HCT116 (cell line): ENCODE measurements at regions not wholly inside any gene's neighbourhood (a gene's known extent, or its start where the extent isn't known, plus 50 kb on each side); places are given as distances from the start of the nearest gene placed in this dataset.

Source experiments
- ATAC-seq: fragments of 200-7000 bp; cut with Tn5 transposase; 2 replicates; pipeline ENCODE4 v1.9.1; 2020; ENCODE audit warnings: mild to moderate bottlenecking, moderate library complexity
- BruUV-seq: library from RNA; stranded (reverse); fragments of 400-500 nt; replicated peaks from 2 replicates; lab custom pipeline; 2021; lab: Mats Ljungman, UMichigan
- CTCF ChIA-PET: fragments of 300-600 bp; sonication (Branson Sonifier 250); formaldehyde crosslinking; loops from one replicate; lab custom pipeline; 2021; ENCODE audit warnings: antibody characterized with exemption; lab: Charles Lee
- POLR2A ChIA-PET: fragments of 300-600, 350-600 bp; sonication (Branson Sonifier 250); formaldehyde crosslinking; loops from one replicate; lab custom pipeline; 2021; ENCODE audit warnings: antibody characterized with exemption; lab: Charles Lee
- RAD21 ChIA-PET, 2 experiments: fragments of 300-600 bp; sonication (Branson Sonifier 250); formaldehyde crosslinking; loops; one replicate each; lab custom pipeline; 2023; ENCODE audit warnings: low total read pairs in 2 of 2; ENCODE audit not compliant: uncharacterized antibody in 2 of 2, unreplicated experiment in 2 of 2, low non-redundant PET in 1 of 2; lab: Charles Lee
- DNase-seq: peaks from one replicate; pipeline ENCODE4 v3.0.0-alpha.2; 2010; ENCODE audit warnings: low read depth, low spot score
- H2AFZ ChIP-seq: fragments of 200-600 bp; shearing (Covaris generic), sonication (generic); 2 replicates; pipeline ENCODE4 v1.6.1; 2017; ENCODE audit warnings: low read depth, mixed run types, mixed read lengths, antibody characterized with exemption, low read length; ENCODE audit not compliant: poor library complexity, severe bottlenecking
- H3K27ac ChIP-seq: 2 replicates; pipeline ENCODE4 v1.5.1; 2012; ENCODE audit warnings: low read depth, low read length
- H3K27me3 ChIP-seq: fragments of 200-600 bp; sonication (generic); 2 replicates; pipeline ENCODE4 v1.6.1; 2016; ENCODE audit warnings: mixed run types, low read length, mixed read lengths; ENCODE audit not compliant: insufficient read depth
- H3K36me3 ChIP-seq, 2 experiments: fragments of 200-500 bp in 1 of 2; fragments of 200-600 bp in 1 of 2; sonication (Bioruptor generic) in 1 of 2; sonication (generic) in 1 of 2; 2 replicates each; pipeline versions ENCODE4 v1.5.1 to v1.6.1; 2014 to 2016; ENCODE audit warnings: low read length in 2 of 2, inconsistent platforms in 1 of 2, mixed read lengths in 1 of 2, mixed run types in 1 of 2; ENCODE audit not compliant: insufficient read depth in 2 of 2, control insufficient read depth in 1 of 2
- H3K4me1 ChIP-seq, 2 experiments: fragments of 200-600 bp in 1 of 2; sonication (generic) in 1 of 2; 2 replicates each; pipeline versions ENCODE4 v1.5.1 to v1.6.1; 2012 to 2017; ENCODE audit warnings: low read length in 2 of 2, inconsistent platforms in 1 of 2, mild to moderate bottlenecking in 1 of 2, mixed read lengths in 1 of 2, mixed run types in 1 of 2, moderate library complexity in 1 of 2; ENCODE audit not compliant: insufficient read depth in 2 of 2, control insufficient read depth in 1 of 2
- H3K4me2 ChIP-seq: fragments of 200-600 bp; sonication (generic); 2 replicates; pipeline ENCODE4 v1.6.1; 2017; ENCODE audit warnings: mixed run types, low read length, mixed read lengths
- H3K4me3 ChIP-seq, 2 experiments: fragments of 200-600 bp in 1 of 2; sonication (generic) in 1 of 2; replicated peaks in 1 of 2; 2 replicates each; pipeline ENCODE4 v1.5.1; 2011 to 2016; ENCODE audit warnings: low read length in 2 of 2, control low read depth in 1 of 2, low read depth in 1 of 2, mild to moderate bottlenecking in 1 of 2, mixed read lengths in 1 of 2, mixed run types in 1 of 2
- H3K79me2 ChIP-seq: fragments of 200-600 bp; sonication (generic); 2 replicates; pipeline ENCODE4 v1.6.1; 2017; ENCODE audit warnings: mild to moderate bottlenecking, mixed run types, low read length, moderate library complexity, mixed read lengths; ENCODE audit not compliant: insufficient read depth
- H3K9ac ChIP-seq: fragments of 200-600 bp; sonication (generic); 2 replicates; pipeline ENCODE4 v1.6.1; 2016; ENCODE audit warnings: low read length, mixed read lengths
- H3K9me2 ChIP-seq: fragments of 200-600 bp; sonication (generic), shearing (Covaris generic); 2 replicates; pipeline ENCODE4 v1.6.1; 2017; ENCODE audit warnings: mixed run types, mild to moderate bottlenecking, moderate library complexity; ENCODE audit not compliant: insufficient read depth
- H3K9me3 ChIP-seq, 2 experiments: fragments of 200-500 bp in 1 of 2; fragments of 200-600 bp in 1 of 2; sonication (Bioruptor generic) in 1 of 2; sonication (generic) in 1 of 2; 2 replicates each; pipeline ENCODE4 v1.6.1; 2014 to 2017; ENCODE audit warnings: low read length in 2 of 2, mixed read lengths in 2 of 2, inconsistent platforms in 1 of 2, low read depth in 1 of 2, mild to moderate bottlenecking in 1 of 2, mixed run types in 1 of 2, moderate library complexity in 1 of 2; ENCODE audit not compliant: control insufficient read depth in 1 of 2, insufficient read depth in 1 of 2
- H4K20me1 ChIP-seq: fragments of 200-600 bp; sonication (generic), shearing (Covaris generic); 2 replicates; pipeline ENCODE4 v1.6.1; 2017; ENCODE audit warnings: mixed run types, mild to moderate bottlenecking, moderate library complexity; ENCODE audit not compliant: insufficient read depth
- EGR1 ChIP-seq: IDR thresholded peaks from 2 replicates; pipeline ENCODE4 v1.6.1; 2012; ENCODE audit warnings: low read depth
- ELF1 ChIP-seq: IDR thresholded peaks from 2 replicates; pipeline ENCODE4 v1.6.1; 2012; ENCODE audit warnings: low read depth, borderline replicate concordance
- EZH2phosphoT487 ChIP-seq: fragments of 200-600 bp; IDR thresholded peaks from 2 replicates; pipeline ENCODE4 v1.6.1; 2018; ENCODE audit warnings: antibody characterized with exemption, borderline replicate concordance
- FOSL1 ChIP-seq: IDR thresholded peaks from 2 replicates; pipeline ENCODE4 v1.6.1; 2012; ENCODE audit warnings: low read depth
- JUND ChIP-seq: IDR thresholded peaks from 2 replicates; pipeline ENCODE4 v1.6.1; 2012
- POLR2A ChIP-seq: IDR thresholded peaks from 2 replicates; pipeline ENCODE4 v1.7.0; 2011; ENCODE audit warnings: borderline replicate concordance; ENCODE audit not compliant: insufficient read depth, insufficient read length; ENCODE audit errors: extremely low read depth
- POLR2AphosphoS5 ChIP-seq: IDR thresholded peaks from 2 replicates; pipeline ENCODE4 v1.6.1; 2011; ENCODE audit warnings: mild to moderate bottlenecking, low read depth, low read length, moderate library complexity
- SIN3A ChIP-seq: IDR thresholded peaks from 2 replicates; pipeline ENCODE4 v1.6.1; 2012; ENCODE audit warnings: low read depth
- SRF ChIP-seq: IDR thresholded peaks from 2 replicates; pipeline ENCODE4 v1.6.1; 2012; ENCODE audit warnings: low read depth
- TCF7L2 ChIP-seq: IDR thresholded peaks from 2 replicates; pipeline ENCODE4 v1.7.0; 2011; ENCODE audit warnings: borderline replicate concordance, inconsistent platforms; ENCODE audit not compliant: insufficient read depth, insufficient read length; ENCODE audit errors: extremely low read depth
- ZFX ChIP-seq: fragments of 450-650 bp; IDR thresholded peaks from 2 replicates; pipeline ENCODE4 v1.6.1; 2017
- ZNF274 ChIP-seq: fragments of 200-500 bp; sonication (Bioruptor generic); IDR thresholded peaks from 2 replicates; pipeline ENCODE4 v1.6.1; 2014; ENCODE audit warnings: mild to moderate bottlenecking, low read depth, low read length, inconsistent platforms
- intact Hi-C: fragments of 100-400 bp; cut with micrococcal nuclease; formaldehyde crosslinking; loops from 2 replicates; pipeline ENCODE4 v1.10.0; 2022
- TF ChIP-seq, protein P1 (sequence below): IDR thresholded peaks from 2 replicates; pipeline ENCODE4 v1.6.1; 2012
- TF ChIP-seq, protein P2 (sequence below), 3 experiments: fragments of 200-600 bp in 1 of 3; sonication (generic) in 1 of 3; IDR thresholded peaks in 2 of 3; conservative IDR thresholded peaks in 1 of 3; 2 replicates each; pipeline ENCODE4 v1.5.1; 2012 to 2017; ENCODE audit warnings: low read depth in 2 of 3, low read length in 2 of 3, antibody characterized with exemption in 1 of 3, borderline replicate concordance in 1 of 3, control low read depth in 1 of 3, mild to moderate bottlenecking in 1 of 3, mixed read lengths in 1 of 3, mixed run types in 1 of 3, moderate library complexity in 1 of 3; ENCODE audit not compliant: insufficient read depth in 1 of 3
- TF ChIP-seq, protein P3 (sequence below): IDR thresholded peaks from 2 replicates; pipeline ENCODE4 v1.6.1; 2011; ENCODE audit warnings: mild to moderate bottlenecking, low read length, moderate library complexity; ENCODE audit not compliant: insufficient replicate concordance; ENCODE audit errors: extremely low read depth

DNA sequence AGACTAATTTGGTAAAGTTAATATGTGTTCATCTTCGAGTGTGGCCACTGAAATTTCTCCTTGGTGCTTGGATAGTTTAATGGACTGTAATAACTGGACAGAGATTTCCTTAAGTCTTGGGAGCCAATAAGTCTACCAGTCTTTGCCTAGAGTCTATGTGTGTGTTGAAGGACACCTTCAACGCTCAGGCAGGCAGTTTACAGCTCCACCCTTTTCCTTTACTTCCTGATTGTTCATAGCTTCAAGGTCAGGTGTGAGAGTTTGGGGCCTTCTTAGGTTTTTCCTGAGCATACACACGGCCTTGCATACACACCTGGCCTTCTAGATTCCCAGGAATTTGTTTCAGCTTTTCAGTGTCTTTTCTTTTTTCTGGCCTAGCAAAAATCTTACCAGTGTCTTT, 355.3 kb upstream of the AMOT start:
- Histone ChIP-seq H3K4me3 (no peak overlapping the region), H3K27ac (no peak overlapping the region), H3K9ac (no peak overlapping the region), H2AFZ (no peak overlapping the region), H3K9me2 (no peaks in the 10 kb centered on the region), H4K20me1 (no peaks in the 10 kb centered on the region), H3K4me2 (no peak overlapping the region), H3K36me3 (no peaks in the 10 kb centered on the region), H3K4me1 (no peaks in the 10 kb centered on the region), H3K9me3 (no peaks in the 10 kb centered on the region), H3K79me2 (no peaks in the 10 kb centered on the region), H3K27me3 (no peaks in the 10 kb centered on the region)
- RAD21 ChIA-PET: no interaction called here
- TF ChIP-seq, protein P1, sequence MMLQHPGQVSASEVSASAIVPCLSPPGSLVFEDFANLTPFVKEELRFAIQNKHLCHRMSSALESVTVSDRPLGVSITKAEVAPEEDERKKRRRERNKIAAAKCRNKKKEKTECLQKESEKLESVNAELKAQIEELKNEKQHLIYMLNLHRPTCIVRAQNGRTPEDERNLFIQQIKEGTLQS: no peak
- no peak for TF ChIP-seq POLR2AphosphoS5
- TF ChIP-seq, protein P2, sequence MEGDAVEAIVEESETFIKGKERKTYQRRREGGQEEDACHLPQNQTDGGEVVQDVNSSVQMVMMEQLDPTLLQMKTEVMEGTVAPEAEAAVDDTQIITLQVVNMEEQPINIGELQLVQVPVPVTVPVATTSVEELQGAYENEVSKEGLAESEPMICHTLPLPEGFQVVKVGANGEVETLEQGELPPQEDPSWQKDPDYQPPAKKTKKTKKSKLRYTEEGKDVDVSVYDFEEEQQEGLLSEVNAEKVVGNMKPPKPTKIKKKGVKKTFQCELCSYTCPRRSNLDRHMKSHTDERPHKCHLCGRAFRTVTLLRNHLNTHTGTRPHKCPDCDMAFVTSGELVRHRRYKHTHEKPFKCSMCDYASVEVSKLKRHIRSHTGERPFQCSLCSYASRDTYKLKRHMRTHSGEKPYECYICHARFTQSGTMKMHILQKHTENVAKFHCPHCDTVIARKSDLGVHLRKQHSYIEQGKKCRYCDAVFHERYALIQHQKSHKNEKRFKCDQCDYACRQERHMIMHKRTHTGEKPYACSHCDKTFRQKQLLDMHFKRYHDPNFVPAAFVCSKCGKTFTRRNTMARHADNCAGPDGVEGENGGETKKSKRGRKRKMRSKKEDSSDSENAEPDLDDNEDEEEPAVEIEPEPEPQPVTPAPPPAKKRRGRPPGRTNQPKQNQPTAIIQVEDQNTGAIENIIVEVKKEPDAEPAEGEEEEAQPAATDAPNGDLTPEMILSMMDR (IDR thresholded peaks at IDR 0.05 in 2 of 3, conservative IDR thresholded peaks at IDR 0.05 in 1 of 3; ENCODE audit: borderline replicate concordance in 1 of 3, insufficient read depth in 1 of 3, low read depth in 2 of 3, low read length in 2 of 3): no peak
- TF ChIP-seq ZNF274: no peak
- TF ChIP-seq, protein P3, sequence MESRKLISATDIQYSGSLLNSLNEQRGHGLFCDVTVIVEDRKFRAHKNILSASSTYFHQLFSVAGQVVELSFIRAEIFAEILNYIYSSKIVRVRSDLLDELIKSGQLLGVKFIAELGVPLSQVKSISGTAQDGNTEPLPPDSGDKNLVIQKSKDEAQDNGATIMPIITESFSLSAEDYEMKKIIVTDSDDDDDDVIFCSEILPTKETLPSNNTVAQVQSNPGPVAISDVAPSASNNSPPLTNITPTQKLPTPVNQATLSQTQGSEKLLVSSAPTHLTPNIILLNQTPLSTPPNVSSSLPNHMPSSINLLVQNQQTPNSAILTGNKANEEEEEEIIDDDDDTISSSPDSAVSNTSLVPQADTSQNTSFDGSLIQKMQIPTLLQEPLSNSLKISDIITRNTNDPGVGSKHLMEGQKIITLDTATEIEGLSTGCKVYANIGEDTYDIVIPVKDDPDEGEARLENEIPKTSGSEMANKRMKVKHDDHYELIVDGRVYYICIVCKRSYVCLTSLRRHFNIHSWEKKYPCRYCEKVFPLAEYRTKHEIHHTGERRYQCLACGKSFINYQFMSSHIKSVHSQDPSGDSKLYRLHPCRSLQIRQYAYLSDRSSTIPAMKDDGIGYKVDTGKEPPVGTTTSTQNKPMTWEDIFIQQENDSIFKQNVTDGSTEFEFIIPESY: no peak
- TF ChIP-seq ELF1: no peak
- TF ChIP-seq JUND: no peak
- TF ChIP-seq SIN3A: no peak
- no peak for TF ChIP-seq SRF
- TF ChIP-seq EGR1: no peak
- no peak for TF ChIP-seq ZFX
- TF ChIP-seq FOSL1: no peak
- no peak for TF ChIP-seq POLR2A
- no peak for TF ChIP-seq EZH2phosphoT487
- TF ChIP-seq TCF7L2: no peak
- ATAC-seq (no peak), DNase-seq (no peak)
- BruUV-seq: no TSS peak
- POLR2A ChIA-PET: no interaction called here
- intact Hi-C loops: no loop called here
- CTCF ChIA-PET: no interaction called here
